Muscle layer of colon (tissue), 2 donors: ENCODE measurements at regions not wholly inside any gene's neighbourhood (a gene's known extent, or its start where the extent isn't known, plus 50 kb on each side); places are given as distances from the start of the nearest gene placed in this dataset.

Experiments used
- H3K27ac ChIP-seq: one replicate; pipeline ENCODE4 v1.7.0; 2013; ENCODE audit warnings: low read depth, mild to moderate bottlenecking, low read length, moderate library complexity
- H3K27me3 ChIP-seq, 2 donors: one replicate each; pipeline ENCODE4 v1.7.0; 2013; ENCODE audit warnings: low read length in 2 of 2, mild to moderate bottlenecking in 2 of 2; ENCODE audit not compliant: insufficient read depth in 2 of 2, control insufficient read depth in 1 of 2
- H3K36me3 ChIP-seq: one replicate; pipeline ENCODE4 v1.7.0; 2013; ENCODE audit warnings: mild to moderate bottlenecking, low read length; ENCODE audit not compliant: insufficient read depth
- H3K4me1 ChIP-seq: one replicate; pipeline ENCODE4 v1.7.0; 2013; ENCODE audit warnings: mild to moderate bottlenecking, low read length; ENCODE audit not compliant: insufficient read depth
- H3K4me3 ChIP-seq, 2 donors: one replicate each; pipeline ENCODE4 v1.7.0; 2013; ENCODE audit warnings: low read length in 2 of 2, low read depth in 1 of 2, mild to moderate bottlenecking in 1 of 2, moderate library complexity in 1 of 2
- H3K9ac ChIP-seq: one replicate; pipeline ENCODE4 v1.7.0; 2013; ENCODE audit warnings: low read length
- H3K9me3 ChIP-seq: one replicate; pipeline ENCODE4 v1.7.0; 2013; ENCODE audit warnings: mild to moderate bottlenecking, low read length
- donor health status: abdominal sarcoma.
- donor health status: Adenocarcinoma of cecum.

GRCh38 chr2:13030606-13031005 lies 313.9 kb downstream of the TRIB2 start:
- Histone ChIP-seq H3K9ac (no peak overlapping the region), H3K27ac (no peak overlapping the region), H3K9me3 (no peaks in the 10 kb centered on the region), H3K4me1 (no peaks in the 10 kb centered on the region), H3K4me3 (no peak overlapping the region), H3K36me3 (no peaks in the 10 kb centered on the region), H3K27me3 (no peaks in the 10 kb centered on the region)

GRCh38 chr2:13034861-13035260 lies 318.1 kb downstream of the TRIB2 start:
- Histone ChIP-seq H3K27me3 (no peaks in the 10 kb centered on the region), H3K4me1 (no peaks in the 10 kb centered on the region), H3K9me3 (no peaks in the 10 kb centered on the region), H3K4me3 (no peak overlapping the region), H3K36me3 (no peaks in the 10 kb centered on the region), H3K27ac (no peak overlapping the region), H3K9ac (no peak overlapping the region)

DNA sequence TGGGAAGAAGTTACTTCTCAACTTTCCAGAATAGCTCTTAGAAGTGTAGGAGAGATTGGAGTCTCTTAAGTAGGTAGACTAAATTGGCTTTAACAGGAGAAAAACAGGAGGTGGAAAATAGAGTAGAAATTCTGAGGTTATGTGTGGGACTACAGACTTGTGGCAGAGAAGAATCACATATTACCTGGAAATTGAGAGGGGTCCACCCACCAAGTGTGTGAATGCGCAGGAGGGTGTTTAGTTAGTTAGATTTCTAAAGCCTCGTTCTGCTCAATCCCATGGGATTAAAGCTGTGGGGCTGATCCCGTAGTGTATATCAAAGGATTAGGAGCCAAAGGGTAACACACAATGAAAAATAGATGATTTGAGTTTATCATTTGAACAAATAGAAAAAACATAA lies 319.1 kb downstream of the TRIB2 start:
- Histone ChIP-seq H3K4me1 (no peaks in the 10 kb centered on the region), H3K27ac (no peak overlapping the region), H3K4me3 (no peak overlapping the region), H3K9me3 (no peaks in the 10 kb centered on the region), H3K36me3 (no peaks in the 10 kb centered on the region), H3K27me3 (no peaks in the 10 kb centered on the region), H3K9ac (no peak overlapping the region)

DNA sequence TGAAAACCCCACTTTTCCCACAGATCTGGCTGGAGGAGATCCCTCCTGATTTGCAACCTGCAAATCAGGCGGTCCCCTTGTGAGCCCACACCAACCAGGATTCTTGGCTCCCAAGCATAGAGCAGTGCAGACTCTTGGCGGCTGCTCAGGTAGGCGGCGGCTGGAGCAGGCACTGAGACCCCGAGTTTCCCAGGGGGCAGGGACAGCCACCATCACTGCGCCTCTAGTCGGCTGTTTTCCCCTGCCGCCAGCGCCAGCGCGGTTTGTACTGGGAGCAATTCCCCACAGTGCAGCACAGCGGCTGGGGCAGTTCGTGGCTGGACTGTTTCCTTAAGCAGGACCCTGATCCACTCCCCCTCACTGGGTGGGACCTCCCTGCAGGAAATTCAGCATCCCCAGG lies 323.3 kb downstream of the TRIB2 start:
- no peak overlapping the region for H3K9ac ChIP-seq
- no peak overlapping the region for H3K4me3 ChIP-seq
- no peaks in the 10 kb centered on the region for H3K27me3 ChIP-seq
- no peaks in the 10 kb centered on the region for H3K9me3 ChIP-seq
- H3K4me1 ChIP-seq, result no peaks in the 10 kb centered on the region
- no peaks in the 10 kb centered on the region for H3K36me3 ChIP-seq
- no peak overlapping the region for H3K27ac ChIP-seq

- no peak overlapping the region for H3K27ac ChIP-seq
- H3K4me1 ChIP-seq, result no peaks in the 10 kb centered on the region
These were observed 329.9 kb downstream of the TRIB2 start for GRCh38 chr2:13046557-13047165.

DNA sequence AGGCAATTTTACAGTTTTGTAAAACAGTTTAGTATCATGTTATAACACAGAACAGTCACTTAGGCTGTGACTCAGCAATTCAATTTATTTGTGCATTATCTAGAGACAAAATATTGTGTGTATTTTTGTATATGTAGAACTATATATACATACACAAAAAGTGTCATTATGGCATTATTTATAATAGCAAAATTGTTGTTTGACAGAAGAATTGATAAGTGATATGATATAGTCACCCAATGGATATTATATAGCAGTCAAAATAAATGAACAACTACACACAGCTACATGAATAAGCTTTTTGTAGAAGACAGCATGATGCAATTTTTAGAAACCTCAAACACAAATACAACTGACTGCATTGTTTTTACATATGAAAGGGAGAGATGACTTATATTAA lies 334.0 kb downstream of the TRIB2 start:
- Histone ChIP-seq H3K9ac (no peak overlapping the region), H3K4me1 (no peaks in the 10 kb centered on the region), H3K36me3 (no peaks in the 10 kb centered on the region), H3K9me3 (no peaks in the 10 kb centered on the region), H3K27ac (no peak overlapping the region), H3K27me3 (no peaks in the 10 kb centered on the region), H3K4me3 (no peak overlapping the region)

More at GRCh38 chr2:13046557-13047165, 329.9 kb downstream of the TRIB2 start:
- Histone ChIP-seq H3K9ac (no peak overlapping the region), H3K27me3 (no peaks in the 10 kb centered on the region), H3K4me3 (no peak overlapping the region), H3K36me3 (no peaks in the 10 kb centered on the region), H3K9me3 (no peaks in the 10 kb centered on the region)

DNA sequence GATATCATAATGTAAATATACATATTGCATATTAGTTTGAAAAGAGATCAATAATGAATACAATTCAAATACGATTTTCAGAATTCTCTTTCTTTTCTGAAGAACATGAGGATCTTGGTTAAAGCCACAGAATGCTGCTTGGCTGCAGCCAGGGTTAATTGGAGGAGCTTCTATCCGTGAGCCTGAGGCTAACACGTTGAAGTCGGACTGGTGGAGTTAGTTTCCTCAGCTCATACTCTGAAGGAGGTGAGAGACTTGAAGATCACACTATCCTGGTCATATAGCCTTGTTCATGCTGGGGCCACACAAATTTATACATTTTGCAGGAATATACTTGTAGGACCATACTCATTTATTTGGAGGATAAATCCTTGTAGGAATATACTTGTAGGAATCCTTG lies 335.8 kb downstream of the TRIB2 start:
- H3K9ac ChIP-seq, result no peak overlapping the region
- no peaks in the 10 kb centered on the region for H3K9me3 ChIP-seq
- H3K4me1 ChIP-seq, result no peaks in the 10 kb centered on the region
- H3K27me3 ChIP-seq, result no peaks in the 10 kb centered on the region
- H3K36me3 ChIP-seq, result no peaks in the 10 kb centered on the region
- no peak overlapping the region for H3K4me3 ChIP-seq
- H3K27ac ChIP-seq, result no peak overlapping the region

GRCh38 chr2:13056259-13056843 lies 339.6 kb downstream of the TRIB2 start:
- no peak overlapping the region for H3K9ac ChIP-seq
- no peaks in the 10 kb centered on the region for H3K4me1 ChIP-seq
- no peaks in the 10 kb centered on the region for H3K9me3 ChIP-seq

DNA sequence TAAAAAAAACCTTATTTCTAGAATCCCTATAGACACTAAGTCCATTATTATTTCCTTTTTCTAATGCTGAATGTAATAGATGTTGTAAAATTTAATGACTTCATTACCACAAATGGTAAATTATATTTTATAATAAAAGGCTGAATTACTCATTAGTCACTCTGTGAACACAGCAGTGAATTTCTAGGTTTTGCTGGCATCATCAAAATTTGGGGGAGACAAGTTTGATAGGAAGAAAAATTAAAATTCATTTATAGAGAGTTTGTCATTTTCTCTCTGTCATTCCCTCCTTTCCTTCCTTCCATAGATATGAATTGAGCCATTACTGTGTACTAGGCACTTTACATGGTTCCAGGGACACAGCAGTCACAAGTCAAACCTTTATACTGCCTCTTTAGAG lies 340.9 kb downstream of the TRIB2 start:
- Histone ChIP-seq H3K27ac (no peak overlapping the region), H3K36me3 (no peaks in the 10 kb centered on the region), H3K4me3 (no peak overlapping the region), H3K9ac (no peak overlapping the region), H3K27me3 (no peaks in the 10 kb centered on the region), H3K9me3 (no peaks in the 10 kb centered on the region), H3K4me1 (no peaks in the 10 kb centered on the region)

More at GRCh38 chr2:13056259-13056843, 339.6 kb downstream of the TRIB2 start:
- Histone ChIP-seq H3K36me3 (no peaks in the 10 kb centered on the region), H3K27me3 (no peaks in the 10 kb centered on the region), H3K4me3 (no peak overlapping the region), H3K27ac (no peak overlapping the region)

DNA sequence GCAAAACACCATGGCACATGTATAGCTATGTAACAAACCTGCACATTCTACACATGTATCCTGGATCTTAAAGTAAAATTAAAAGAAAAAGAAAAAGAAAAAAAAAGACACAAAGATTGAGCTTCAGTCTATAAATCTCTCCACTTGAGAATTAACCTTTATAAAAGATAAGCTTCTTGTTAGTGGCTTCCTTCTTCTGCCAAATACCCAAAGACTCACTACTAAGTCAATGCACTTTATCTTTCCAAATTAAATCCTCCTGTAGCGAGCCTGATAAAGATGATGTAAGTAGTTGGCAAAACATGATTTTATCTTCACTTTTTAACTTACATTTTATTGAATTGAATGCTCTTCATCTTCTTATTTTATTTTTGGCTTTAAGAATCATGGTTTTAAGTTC lies 349.9 kb downstream of the TRIB2 start:
- Histone ChIP-seq H3K4me3 (no peak overlapping the region), H3K9me3 (no peaks in the 10 kb centered on the region), H3K36me3 (no peaks in the 10 kb centered on the region), H3K9ac (no peak overlapping the region), H3K27ac (no peak overlapping the region), H3K27me3 (no peaks in the 10 kb centered on the region), H3K4me1 (no peaks in the 10 kb centered on the region)

GRCh38 chr2:13067508-13067907 lies 350.8 kb downstream of the TRIB2 start:
- Histone ChIP-seq H3K27ac (no peak overlapping the region), H3K9ac (no peak overlapping the region), H3K9me3 (no peaks in the 10 kb centered on the region), H3K4me1 (no peaks in the 10 kb centered on the region), H3K27me3 (no peaks in the 10 kb centered on the region), H3K4me3 (no peak overlapping the region), H3K36me3 (no peaks in the 10 kb centered on the region)

- no peaks in the 10 kb centered on the region for H3K27me3 ChIP-seq
- no peaks in the 10 kb centered on the region for H3K36me3 ChIP-seq
- no peak overlapping the region for H3K9ac ChIP-seq
- H3K4me1 ChIP-seq, result no peaks in the 10 kb centered on the region
- no peak overlapping the region for H3K4me3 ChIP-seq
- H3K27ac ChIP-seq, result no peak overlapping the region
- H3K9me3 ChIP-seq, result no peaks in the 10 kb centered on the region
These were observed 373.2 kb downstream of the TRIB2 start for GRCh38 chr2:13089971-13090370.
